PFSK-1 (cell line): ENCODE measurements at regions not wholly inside any gene's neighbourhood (a gene's known extent, or its start where the extent isn't known, plus 50 kb on each side); places are given as distances from the start of the nearest gene placed in this dataset.

Experiments used
- POLR2AphosphoS5 ChIP-seq: IDR thresholded peaks from 2 replicates; pipeline ENCODE4 v1.6.1; 2012; ENCODE audit warnings: low read depth, mild to moderate bottlenecking, control low read depth, low read length, moderate library complexity
- REST ChIP-seq, 2 experiments: IDR thresholded peaks; 2 replicates each; pipeline versions ENCODE4 v1.6.1 to v1.8.0; 2011 to 2012; ENCODE audit warnings: low read depth in 2 of 2, low read length in 2 of 2, control low read depth in 1 of 2, inconsistent platforms in 1 of 2, mild to moderate bottlenecking in 1 of 2, moderate library complexity in 1 of 2; ENCODE audit not compliant: insufficient read depth in 1 of 2
- SIN3A ChIP-seq: IDR thresholded peaks from 2 replicates; pipeline ENCODE4 v1.6.1; 2012; ENCODE audit warnings: mild to moderate bottlenecking, low read length, moderate library complexity, borderline replicate concordance; ENCODE audit not compliant: insufficient read depth
- TAF1 ChIP-seq: IDR thresholded peaks from 2 replicates; pipeline ENCODE4 v1.6.1; 2012; ENCODE audit warnings: low read length, control low read depth, borderline replicate concordance; ENCODE audit not compliant: insufficient read depth

- TF ChIP-seq SIN3A (no peak), POLR2AphosphoS5 (no peak), TAF1 (no peak), REST (IDR thresholded peaks at IDR 0.05; ENCODE audit: insufficient read depth in 1 of 2, low read depth in 2 of 2, low read length in 2 of 2) (no peak)
Observed at GRCh38 chr12:11569716-11570115, 79.8 kb upstream of the ETV6 start.
